Spleen (tissue), 7 donors: ENCODE measurements at regions not wholly inside any gene's neighbourhood (a gene's known extent, or its start where the extent isn't known, plus 50 kb on each side); places are given as distances from the start of the nearest gene placed in this dataset.
"Not testable (repeated sequence)": the region's sequence is repeated elsewhere in the genome, so short reads cannot be mapped to it uniquely, and the experiment has no call there.

Experiments
- POLR2A ChIP-seq, 3 donors: fragments of 450-650 bp; IDR thresholded peaks; one replicate each; pipeline ENCODE4 v1.5.1; 2017; ENCODE audit warnings: antibody characterized with exemption in 3 of 3, mild to moderate bottlenecking in 1 of 3
- POLR2AphosphoS5 ChIP-seq, 3 donors: sonication (generic); formaldehyde crosslinking; IDR thresholded peaks; one replicate each; pipeline ENCODE4 v1.5.1; 2017; ENCODE audit warnings: antibody characterized with exemption in 3 of 3
- TF ChIP-seq, protein P1 (sequence below), 11 experiments: fragments of 200-600 bp in 7 of 11; fragments of 450-650 bp in 4 of 11; sonication (generic) in 4 of 11; IDR thresholded peaks in 8 of 11; conservative IDR thresholded peaks in 3 of 11; 1 replicate in 7 of 11; 2 replicates in 4 of 11; pipeline versions ENCODE4 v1.4.0 to v1.8.0; 2016 to 2021; ENCODE audit warnings: antibody characterized with exemption in 11 of 11, inconsistent platforms in 4 of 11, mild to moderate bottlenecking in 1 of 11
- donor health status: DM: no; HTN: no; CAD: no; lungs with moderate emphysema.
- donor health status: DM: no; HTN: no; CAD: no.
- donor health status: DM: no; HTN: no; CAD: no.

DNA sequence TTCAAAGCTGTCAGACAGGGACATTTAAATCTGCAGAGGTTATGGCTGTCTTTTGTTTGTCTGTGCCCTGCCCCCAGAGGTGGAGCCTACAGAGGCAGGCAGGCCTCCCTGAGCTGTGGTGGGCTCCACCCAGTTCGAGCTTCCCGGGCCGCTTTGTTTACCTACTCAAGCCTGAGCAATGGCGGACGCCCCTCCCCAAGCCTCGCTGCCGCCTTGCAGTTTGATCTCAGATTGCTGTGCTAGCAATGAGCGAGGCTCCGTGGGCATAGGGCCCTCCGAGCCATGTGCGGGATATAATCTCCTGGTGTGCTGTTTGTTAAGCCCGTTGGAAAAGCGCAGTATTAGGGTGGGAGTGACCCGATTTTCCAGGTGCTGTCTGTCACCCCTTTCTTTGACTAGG is 787.0 kb upstream of the CRIM1 start:
- not testable (repeated sequence) for TF ChIP-seq POLR2AphosphoS5, POLR2A (IDR thresholded peaks at IDR 0.05)
- TF ChIP-seq, protein P1, sequence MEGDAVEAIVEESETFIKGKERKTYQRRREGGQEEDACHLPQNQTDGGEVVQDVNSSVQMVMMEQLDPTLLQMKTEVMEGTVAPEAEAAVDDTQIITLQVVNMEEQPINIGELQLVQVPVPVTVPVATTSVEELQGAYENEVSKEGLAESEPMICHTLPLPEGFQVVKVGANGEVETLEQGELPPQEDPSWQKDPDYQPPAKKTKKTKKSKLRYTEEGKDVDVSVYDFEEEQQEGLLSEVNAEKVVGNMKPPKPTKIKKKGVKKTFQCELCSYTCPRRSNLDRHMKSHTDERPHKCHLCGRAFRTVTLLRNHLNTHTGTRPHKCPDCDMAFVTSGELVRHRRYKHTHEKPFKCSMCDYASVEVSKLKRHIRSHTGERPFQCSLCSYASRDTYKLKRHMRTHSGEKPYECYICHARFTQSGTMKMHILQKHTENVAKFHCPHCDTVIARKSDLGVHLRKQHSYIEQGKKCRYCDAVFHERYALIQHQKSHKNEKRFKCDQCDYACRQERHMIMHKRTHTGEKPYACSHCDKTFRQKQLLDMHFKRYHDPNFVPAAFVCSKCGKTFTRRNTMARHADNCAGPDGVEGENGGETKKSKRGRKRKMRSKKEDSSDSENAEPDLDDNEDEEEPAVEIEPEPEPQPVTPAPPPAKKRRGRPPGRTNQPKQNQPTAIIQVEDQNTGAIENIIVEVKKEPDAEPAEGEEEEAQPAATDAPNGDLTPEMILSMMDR (IDR thresholded peaks at IDR 0.05 in 8 of 11, conservative IDR thresholded peaks at IDR 0.05 in 3 of 11) = not testable (repeated sequence)
